NCI-H2029 (cell line): ENCODE measurements at regions not wholly inside any gene's neighbourhood (a gene's known extent, or its start where the extent isn't known, plus 50 kb on each side); places are given as distances from the start of the nearest gene placed in this dataset.

Experiments used
- DNase-seq: peaks from one replicate; lab custom pipeline; 2025; lab: John Stamatoyannopoulos, UW

- no peak for DNase-seq
Observed at GRCh38 chr2:88283886-88284592, 113.9 kb downstream of the THNSL2 start.

- DNase-seq = no peak
Observed at GRCh38 chr2:88281302-88282217, 111.4 kb downstream of the THNSL2 start.

GRCh38 chr2:88269836-88270235 lies 99.7 kb downstream of the THNSL2 start:
- no peak for DNase-seq

GRCh38 chr2:88265352-88266303 lies 95.5 kb downstream of the THNSL2 start:
- DNase-seq = no peak

GRCh38 chr2:88263861-88264260 lies 93.7 kb downstream of the THNSL2 start:
- no peak for DNase-seq

GRCh38 chr2:88261725-88262124 lies 91.6 kb downstream of the THNSL2 start:
- no peak for DNase-seq

GRCh38 chr2:88258208-88258607 lies 88.1 kb downstream of the THNSL2 start:
- no peak for DNase-seq

- DNase-seq = no peak
Observed at GRCh38 chr2:88254437-88255091, 84.4 kb downstream of the THNSL2 start.

- DNase-seq = no peak
Observed at GRCh38 chr2:88253997-88254396, 83.9 kb downstream of the THNSL2 start.

GRCh38 chr2:88253375-88253774 lies 83.2 kb downstream of the THNSL2 start:
- no peak for DNase-seq

- no peak for DNase-seq
Observed at GRCh38 chr2:88252646-88253045, 82.5 kb downstream of the THNSL2 start.

GRCh38 chr2:88252111-88252510 lies 82.0 kb downstream of the THNSL2 start:
- DNase-seq = no peak

GRCh38 chr2:88250404-88250803 lies 80.3 kb downstream of the THNSL2 start:
- no peak for DNase-seq

GRCh38 chr2:88248280-88248828 lies 78.2 kb downstream of the THNSL2 start:
- no peak for DNase-seq

GRCh38 chr2:88247531-88247930 lies 77.4 kb downstream of the THNSL2 start:
- no peak for DNase-seq

GRCh38 chr2:88245109-88245508 lies 75.0 kb downstream of the THNSL2 start:
- DNase-seq = no peak

- DNase-seq = no peak
Observed at GRCh38 chr2:88239781-88240180, 69.6 kb downstream of the THNSL2 start.

GRCh38 chr2:88236666-88237065 lies 66.5 kb downstream of the THNSL2 start:
- no peak for DNase-seq
